GM21381 (cell line): ENCODE measurements at regions not wholly inside any gene's neighbourhood (a gene's known extent, or its start where the extent isn't known, plus 50 kb on each side); places are given as distances from the start of the nearest gene placed in this dataset.
"Not testable (repeated sequence)": the region's sequence is repeated elsewhere in the genome, so short reads cannot be mapped to it uniquely, and the experiment has no call there.

ENCODE experiments used
- ATAC-seq: cut with Tn5 transposase; IDR thresholded peaks from one replicate; pipeline ENCODE4 v1.9.1; 2021; ENCODE audit warnings: mild to moderate bottlenecking, moderate library complexity; ENCODE audit not compliant: unreplicated experiment

- no peak for ATAC-seq
Observed at GRCh38 chr7:152905949-152906348, 146.4 kb downstream of the ACTR3B start.

GRCh38 chr7:152907042-152907761 is 147.7 kb downstream of the ACTR3B start:
- ATAC-seq, result no peak

- ATAC-seq, result no peak
Observed at GRCh38 chr7:152909280-152909679, 149.7 kb downstream of the ACTR3B start.

GRCh38 chr7:152909683-152910544 is 150.4 kb downstream of the ACTR3B start:
- no peak for ATAC-seq

GRCh38 chr7:152910545-152911225 is 151.1 kb downstream of the ACTR3B start:
- no peak for ATAC-seq

- no peak for ATAC-seq
Observed at GRCh38 chr7:152911226-152911560, 151.6 kb downstream of the ACTR3B start.

GRCh38 chr7:152911922-152912321 is 152.4 kb downstream of the ACTR3B start:
- no peak for ATAC-seq

GRCh38 chr7:152912511-152912910 is 153.0 kb downstream of the ACTR3B start:
- no peak for ATAC-seq

- ATAC-seq, result no peak
Observed at GRCh38 chr7:152913492-152913891, 153.9 kb downstream of the ACTR3B start.

- no peak for ATAC-seq
Observed at GRCh38 chr7:152914014-152914844, 154.7 kb downstream of the ACTR3B start.

- ATAC-seq, result not testable (repeated sequence)
Observed at GRCh38 chr7:152914845-152915102, 155.2 kb downstream of the ACTR3B start.

- ATAC-seq, result no peak
Observed at GRCh38 chr7:152922318-152923081, 162.9 kb downstream of the ACTR3B start.

- no peak for ATAC-seq
Observed at GRCh38 chr7:152923711-152924110, 164.2 kb downstream of the ACTR3B start.

GRCh38 chr7:152924238-152924637 is 164.7 kb downstream of the ACTR3B start:
- no peak for ATAC-seq

- ATAC-seq, result no peak
Observed at GRCh38 chr7:152924826-152925411, 165.4 kb downstream of the ACTR3B start.

- ATAC-seq, result no peak
Observed at GRCh38 chr7:152925412-152926147, 166.0 kb downstream of the ACTR3B start.

GRCh38 chr7:152931633-152932032 is 172.1 kb downstream of the ACTR3B start:
- no peak for ATAC-seq

GRCh38 chr7:152937282-152937681 is 177.7 kb downstream of the ACTR3B start:
- no peak for ATAC-seq

GRCh38 chr7:152946616-152947015 is 187.1 kb downstream of the ACTR3B start:
- ATAC-seq, result not testable (repeated sequence)
